GM21526 (cell line): ENCODE measurements at regions not wholly inside any gene's neighbourhood (a gene's known extent, or its start where the extent isn't known, plus 50 kb on each side); places are given as distances from the start of the nearest gene placed in this dataset.
"Not testable (repeated sequence)": the region's sequence is repeated elsewhere in the genome, so short reads cannot be mapped to it uniquely, and the experiment has no call there.

Experiments
- ATAC-seq: cut with Tn5 transposase; IDR thresholded peaks from one replicate; pipeline ENCODE4 v1.9.1; 2021; ENCODE audit warnings: moderate library complexity; ENCODE audit not compliant: unreplicated experiment, low FRiP score

GRCh38 chr1:106277786-106278185 is 778.7 kb upstream of the PRMT6 start:
- ATAC-seq, result no peak

- ATAC-seq, result no peak
Measured at GRCh38 chr1:106278716-106279115, 777.8 kb upstream of the PRMT6 start.

GRCh38 chr1:106289265-106289928 is 767.1 kb upstream of the PRMT6 start:
- ATAC-seq, result no peak

- no peak for ATAC-seq
Measured at GRCh38 chr1:106290805-106291501, 765.5 kb upstream of the PRMT6 start.

- ATAC-seq, result no peak
Measured at GRCh38 chr1:106292130-106292529, 764.3 kb upstream of the PRMT6 start.

GRCh38 chr1:106296431-106296830 is 760.0 kb upstream of the PRMT6 start:
- ATAC-seq, result no peak

GRCh38 chr1:106304106-106304505 is 752.4 kb upstream of the PRMT6 start:
- no peak for ATAC-seq

- ATAC-seq, result no peak
Measured at GRCh38 chr1:106319612-106320011, 736.9 kb upstream of the PRMT6 start.

GRCh38 chr1:106325600-106325999 is 730.9 kb upstream of the PRMT6 start:
- no peak for ATAC-seq

GRCh38 chr1:106344494-106344893 is 712.0 kb upstream of the PRMT6 start:
- no peak for ATAC-seq

- no peak for ATAC-seq
Measured at GRCh38 chr1:106360252-106360651, 696.2 kb upstream of the PRMT6 start.

GRCh38 chr1:106366627-106367319 is 689.7 kb upstream of the PRMT6 start:
- ATAC-seq, result no peak

- no peak for ATAC-seq
Measured at GRCh38 chr1:106378261-106378660, 678.2 kb upstream of the PRMT6 start.

- ATAC-seq, result no peak
Measured at GRCh38 chr1:106380772-106381171, 675.7 kb upstream of the PRMT6 start.

- not testable (repeated sequence) for ATAC-seq
Measured at GRCh38 chr1:106389160-106389559, 667.3 kb upstream of the PRMT6 start.

- no peak for ATAC-seq
Measured at GRCh38 chr1:106393046-106393445, 663.4 kb upstream of the PRMT6 start.

- no peak for ATAC-seq
Measured at GRCh38 chr1:106396020-106396419, 660.5 kb upstream of the PRMT6 start.

- no peak for ATAC-seq
Measured at GRCh38 chr1:106398391-106398790, 658.1 kb upstream of the PRMT6 start.

- ATAC-seq, result no peak
Measured at GRCh38 chr1:106406114-106406513, 650.4 kb upstream of the PRMT6 start.

- ATAC-seq, result not testable (repeated sequence)
Measured at GRCh38 chr1:106412321-106412720, 644.2 kb upstream of the PRMT6 start.

- ATAC-seq, result peak; percentile 59
Measured at GRCh38 chr1:106435269-106435668, 621.2 kb upstream of the PRMT6 start.

GRCh38 chr1:106439475-106439874 is 617.0 kb upstream of the PRMT6 start:
- ATAC-seq, result no peak
